HFF-Myc (cell line): ENCODE measurements at regions not wholly inside any gene's neighbourhood (a gene's known extent, or its start where the extent isn't known, plus 50 kb on each side); places are given as distances from the start of the nearest gene placed in this dataset.

Experiments used
- DNase-seq: peaks from one replicate; pipeline ENCODE4 v3.0.0-alpha.2; 2011; ENCODE audit warnings: low read depth; ENCODE audit errors: extremely low read depth
- H3K4me3 ChIP-seq: replicated peaks from 2 replicates; pipeline ENCODE4 v1.5.1; 2011; ENCODE audit warnings: low read depth, mild to moderate bottlenecking, control low read depth, low read length
- CTCF ChIP-seq: IDR thresholded peaks from 2 replicates; pipeline ENCODE4 v1.5.1; 2012; ENCODE audit warnings: mild to moderate bottlenecking, low read depth, low read length, control low read depth; ENCODE audit errors: missing control alignments

DNA sequence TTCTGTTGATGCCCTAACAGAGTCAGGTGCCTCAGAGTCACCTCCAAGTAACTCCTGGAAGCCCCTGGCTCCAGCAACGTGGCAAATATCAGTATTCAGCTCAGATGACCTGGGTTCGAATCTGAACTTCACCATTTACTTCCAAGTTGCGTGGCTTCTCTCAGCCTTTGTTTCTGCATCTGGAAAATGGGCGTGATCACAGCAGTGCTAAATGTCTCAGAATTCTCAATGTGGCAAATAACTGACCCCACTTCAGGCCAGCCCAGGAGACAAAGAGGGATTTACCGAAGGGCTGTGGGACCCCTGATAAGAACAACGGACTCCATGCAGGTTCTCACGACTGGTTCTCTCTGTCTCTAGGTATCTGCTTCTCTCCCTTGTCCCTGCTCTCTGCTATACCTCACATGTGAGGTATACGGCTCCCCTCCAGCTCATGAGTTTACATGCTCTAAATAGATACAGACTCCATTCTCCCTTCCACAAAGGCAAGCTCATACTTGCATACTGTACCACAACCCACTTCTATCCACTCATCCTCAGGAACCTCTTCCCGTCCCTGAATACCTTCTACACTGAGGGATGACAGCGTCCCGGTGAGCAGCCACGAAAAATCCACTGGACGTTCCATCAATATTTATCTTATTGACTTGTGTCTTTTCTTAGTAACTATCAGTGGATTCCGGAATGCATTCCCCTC is 84.1 kb downstream of the SNX5 start:
- no peak for TF ChIP-seq CTCF
- DNase-seq = no peak
- H3K4me3 ChIP-seq = no peak overlapping the region

GRCh38 chr20:17883592-17884306 is 84.8 kb downstream of the SNX5 start:
- no peak for DNase-seq
- no peak for TF ChIP-seq CTCF
- no peak overlapping the region for H3K4me3 ChIP-seq

DNA sequence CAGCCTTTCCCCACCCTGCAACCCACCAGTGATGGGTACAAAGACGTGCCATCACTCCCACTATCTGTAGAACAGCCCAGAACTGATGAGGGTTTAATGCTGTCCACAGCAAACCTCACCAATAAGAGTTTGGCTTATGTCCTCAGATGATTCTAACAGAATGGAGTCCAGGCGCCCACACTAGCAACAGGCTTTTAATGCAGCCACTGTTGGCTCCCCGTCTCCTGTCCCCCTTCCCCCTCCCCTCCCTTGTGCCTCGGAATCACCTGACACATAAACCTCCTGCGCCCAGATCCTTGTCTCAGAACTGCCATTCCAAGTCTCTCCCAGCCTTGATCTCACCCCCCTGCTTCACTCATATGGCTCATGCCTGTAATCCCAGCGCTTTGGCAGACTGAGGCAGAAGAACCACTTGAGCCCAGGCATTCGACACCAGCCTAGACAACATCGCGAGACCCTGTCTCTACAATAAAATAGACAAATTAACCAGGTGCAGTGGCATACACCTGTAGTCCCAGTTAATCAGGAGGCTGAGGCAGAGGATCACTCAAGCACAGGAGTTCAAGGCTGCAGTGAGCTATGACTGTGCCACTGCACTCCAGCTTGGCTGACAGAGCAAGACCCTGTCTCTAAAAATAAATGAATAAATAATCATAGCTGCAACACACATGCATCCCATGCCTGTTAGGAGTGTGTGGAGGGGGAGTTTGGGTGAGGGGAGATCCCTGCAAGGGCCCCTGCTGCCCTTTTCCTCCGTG is 85.6 kb downstream of the SNX5 start:
- DNase-seq = no peak
- TF ChIP-seq CTCF = no peak
- H3K4me3 ChIP-seq = no peak overlapping the region

DNA sequence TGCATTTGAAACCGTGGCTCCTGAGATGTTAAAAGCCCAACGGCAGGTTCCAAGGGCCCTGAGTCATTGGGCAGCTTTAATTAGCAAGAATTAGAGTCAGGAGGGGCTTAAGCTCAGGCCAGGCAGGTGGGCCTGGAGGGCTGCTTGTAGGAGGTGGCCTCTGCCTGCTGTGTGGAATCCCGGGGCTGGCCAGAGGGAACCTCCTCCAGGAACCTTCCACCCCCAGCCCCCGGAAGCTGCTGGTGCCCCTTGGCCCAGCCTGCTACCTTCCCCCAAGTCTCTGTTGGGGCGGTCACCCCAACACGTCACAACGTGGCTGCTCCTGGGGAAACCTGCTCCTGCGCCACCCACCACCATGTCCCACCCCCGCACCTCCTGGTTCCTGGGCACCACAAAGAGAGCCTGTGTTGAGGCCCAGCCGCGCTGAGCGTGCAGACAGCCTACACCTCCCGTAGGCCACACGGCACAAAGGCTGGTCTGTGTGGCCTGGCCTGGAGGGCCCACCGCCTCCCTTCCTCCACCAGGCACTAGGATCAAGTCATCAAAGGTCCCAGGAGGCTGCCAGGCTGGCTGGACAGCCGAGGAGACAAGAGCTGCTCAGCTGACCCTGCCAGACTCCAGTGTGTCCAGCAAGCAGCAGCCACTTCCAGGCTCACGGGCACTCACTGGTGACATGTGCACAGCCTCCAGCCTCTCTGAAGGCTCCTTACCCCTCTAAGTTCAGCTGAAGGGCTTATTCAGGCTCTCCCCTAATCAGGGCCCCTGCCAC is 86.3 kb downstream of the SNX5 start:
- TF ChIP-seq CTCF = no peak
- DNase-seq = no peak
- H3K4me3 ChIP-seq = no peak overlapping the region

GRCh38 chr20:17881741-17882064 is 86.9 kb downstream of the SNX5 start:
- no peak overlapping the region for H3K4me3 ChIP-seq
- no peak for TF ChIP-seq CTCF
- DNase-seq = no peak

DNA sequence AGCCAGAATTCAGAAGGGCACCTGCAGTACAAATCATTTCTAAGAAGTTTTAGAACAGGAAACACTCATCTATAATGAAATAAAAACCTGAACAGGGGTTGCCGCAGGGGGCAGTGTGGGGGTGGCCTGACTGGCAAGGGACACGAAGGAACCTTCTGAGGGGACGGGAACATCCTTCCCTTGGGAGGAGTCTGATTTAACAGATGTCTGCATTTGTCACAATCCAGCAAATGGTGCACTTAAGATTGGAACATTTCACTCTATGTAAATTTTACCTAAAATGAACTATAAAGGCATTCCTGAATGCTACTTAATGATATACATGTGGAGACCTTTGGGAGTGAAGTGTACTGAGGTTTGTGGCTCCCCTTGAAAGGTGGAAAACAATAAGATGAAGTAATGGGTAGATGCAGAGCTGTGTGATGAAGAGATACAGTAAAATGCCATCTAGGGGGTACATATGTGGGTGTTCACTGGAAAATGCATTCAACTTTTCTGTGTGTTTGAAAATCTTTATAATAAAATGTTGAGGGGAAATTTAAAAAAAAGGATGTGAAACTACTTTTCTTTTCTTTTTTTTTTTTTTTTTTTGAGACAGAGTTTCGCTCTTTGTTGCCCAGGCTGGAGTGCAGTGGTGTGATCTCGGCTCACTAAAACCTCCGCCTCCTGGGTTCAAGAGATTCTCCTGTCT is 89.5 kb downstream of the SNX5 start:
- DNase-seq = no peak
- peak; percentile 23 for TF ChIP-seq CTCF

More for the DNA sequence above, 89.5 kb downstream of the SNX5 start:
- H3K4me3 ChIP-seq = no peak overlapping the region
